ENCODE measurements at regions not wholly inside any gene's neighbourhood (a gene's known extent, or its start where the extent isn't known, plus 50 kb on each side); places are given as distances from the start of the nearest gene placed in this dataset.

- TF ChIP-seq, protein P1, sequence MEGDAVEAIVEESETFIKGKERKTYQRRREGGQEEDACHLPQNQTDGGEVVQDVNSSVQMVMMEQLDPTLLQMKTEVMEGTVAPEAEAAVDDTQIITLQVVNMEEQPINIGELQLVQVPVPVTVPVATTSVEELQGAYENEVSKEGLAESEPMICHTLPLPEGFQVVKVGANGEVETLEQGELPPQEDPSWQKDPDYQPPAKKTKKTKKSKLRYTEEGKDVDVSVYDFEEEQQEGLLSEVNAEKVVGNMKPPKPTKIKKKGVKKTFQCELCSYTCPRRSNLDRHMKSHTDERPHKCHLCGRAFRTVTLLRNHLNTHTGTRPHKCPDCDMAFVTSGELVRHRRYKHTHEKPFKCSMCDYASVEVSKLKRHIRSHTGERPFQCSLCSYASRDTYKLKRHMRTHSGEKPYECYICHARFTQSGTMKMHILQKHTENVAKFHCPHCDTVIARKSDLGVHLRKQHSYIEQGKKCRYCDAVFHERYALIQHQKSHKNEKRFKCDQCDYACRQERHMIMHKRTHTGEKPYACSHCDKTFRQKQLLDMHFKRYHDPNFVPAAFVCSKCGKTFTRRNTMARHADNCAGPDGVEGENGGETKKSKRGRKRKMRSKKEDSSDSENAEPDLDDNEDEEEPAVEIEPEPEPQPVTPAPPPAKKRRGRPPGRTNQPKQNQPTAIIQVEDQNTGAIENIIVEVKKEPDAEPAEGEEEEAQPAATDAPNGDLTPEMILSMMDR (IDR thresholded peaks at IDR 0.05) = no peak
- TF ChIP-seq EP300 (IDR thresholded peaks at IDR 0.05) (no peak), POLR2A (IDR thresholded peaks at IDR 0.05; ENCODE audit: low read depth) (no peak), POLR2AphosphoS5 (IDR thresholded peaks at IDR 0.05) (no peak)
Measured at GRCh38 chr19:32131005-32131404, 214.4 kb upstream of the ZNF507 start.

Data from esophagus muscularis mucosa (tissue), 4 donors.